GM20431 (cell line): ENCODE measurements at regions not wholly inside any gene's neighbourhood (a gene's known extent, or its start where the extent isn't known, plus 50 kb on each side); places are given as distances from the start of the nearest gene placed in this dataset.

ENCODE experiments used
- in situ Hi-C: fragments of 300-500 bp; cut with MseI, MboI; formaldehyde crosslinking; loops from one replicate; pipeline ENCODE4 v1.15.0; 2020; ENCODE audit warnings: low sequenced_read_pairs; ENCODE audit not compliant: unreplicated experiment

GRCh38 chr9:89757776-89758528, 153.1 kb downstream of the GADD45G start:
- in situ Hi-C loops: no loop called here

- in situ Hi-C loops: no loop called here
These were observed 154.8 kb downstream of the GADD45G start for GRCh38 chr9:89759572-89759971.

GRCh38 chr9:89760123-89760522, 155.3 kb downstream of the GADD45G start:
- in situ Hi-C loops: no loop called here

- in situ Hi-C loops: no loop called here
These were observed 159.4 kb downstream of the GADD45G start for GRCh38 chr9:89764217-89764616.

- in situ Hi-C loops: no loop called here
These were observed 160.6 kb downstream of the GADD45G start for GRCh38 chr9:89765211-89765946.

GRCh38 chr9:89766991-89767390, 162.2 kb downstream of the GADD45G start:
- in situ Hi-C loops: no loop called here

GRCh38 chr9:89768051-89768450, 163.2 kb downstream of the GADD45G start:
- in situ Hi-C loops: no loop called here

GRCh38 chr9:89768650-89769071, 163.8 kb downstream of the GADD45G start:
- in situ Hi-C loops: no loop called here

- in situ Hi-C loops: no loop called here
These were observed 165.8 kb downstream of the GADD45G start for GRCh38 chr9:89770531-89771174.

- in situ Hi-C loops: no loop called here
These were observed 166.4 kb downstream of the GADD45G start for GRCh38 chr9:89771205-89771604.

- in situ Hi-C loops: no loop called here
These were observed 168.4 kb downstream of the GADD45G start for GRCh38 chr9:89773170-89773569.

- in situ Hi-C loops: no loop called here
These were observed 170.1 kb downstream of the GADD45G start for GRCh38 chr9:89774858-89775370.

GRCh38 chr9:89775641-89776040, 170.8 kb downstream of the GADD45G start:
- in situ Hi-C loops: no loop called here

- in situ Hi-C loops: no loop called here
These were observed 172.1 kb downstream of the GADD45G start for GRCh38 chr9:89776795-89777525.

- in situ Hi-C loops: no loop called here
These were observed 172.7 kb downstream of the GADD45G start for GRCh38 chr9:89777544-89777943.

- in situ Hi-C loops: no loop called here
These were observed 173.6 kb downstream of the GADD45G start for GRCh38 chr9:89778100-89779090.

- in situ Hi-C loops: no loop called here
These were observed 174.8 kb downstream of the GADD45G start for GRCh38 chr9:89779405-89780203.

GRCh38 chr9:89780959-89781358, 176.1 kb downstream of the GADD45G start:
- in situ Hi-C loops: no loop called here
